Activated T-cell treated with anti-CD3 and anti-CD28 coated beads, Interleukin-2, amount 50 U/mL, for 72 hours (primary cell): ENCODE measurements at regions not wholly inside any gene's neighbourhood (a gene's known extent, or its start where the extent isn't known, plus 50 kb on each side); places are given as distances from the start of the nearest gene placed in this dataset.
"Not testable (repeated sequence)": the region's sequence is repeated elsewhere in the genome, so short reads cannot be mapped to it uniquely, and the experiment has no call there.

Experiments used
- ATAC-seq, 2 donors: fragments of 150-1000 bp; cut with Tn5 transposase; replicated peaks in 1 of 2; 2 replicates each; pipeline ENCODE4 v1.10.0; 2021; ENCODE audit warnings: moderate library complexity in 2 of 2, mild to moderate bottlenecking in 1 of 2
- DNase-seq, 2 donors: peaks; one replicate each; pipeline ENCODE4 v3.0.0; 2021 to 2022; ENCODE audit warnings: mixed read lengths in 1 of 2
- H3K27ac Mint-ChIP-seq: one replicate; pipeline ENCODE4 v1.8.0; 2022; ENCODE audit warnings: mild to moderate bottlenecking, moderate library complexity, mixed read lengths
- H3K27me3 Mint-ChIP-seq: one replicate; pipeline ENCODE4 v1.8.0; 2022; ENCODE audit warnings: low read depth, mixed read lengths
- H3K36me3 Mint-ChIP-seq, 2 donors: one replicate each; pipeline ENCODE4 v1.8.0; 2022; ENCODE audit warnings: mixed read lengths in 2 of 2, mild to moderate bottlenecking in 1 of 2; ENCODE audit not compliant: insufficient read depth in 2 of 2
- H3K4me1 Mint-ChIP-seq: one replicate; pipeline ENCODE4 v1.8.0; 2022; ENCODE audit warnings: low read depth, mixed read lengths
- H3K4me3 Mint-ChIP-seq, 2 donors: one replicate each; pipeline ENCODE4 v1.8.0; 2022; ENCODE audit warnings: mild to moderate bottlenecking in 2 of 2, mixed read lengths in 2 of 2, moderate library complexity in 2 of 2
- H3K9me3 Mint-ChIP-seq, 2 donors: one replicate each; pipeline ENCODE4 v1.8.0; 2022; ENCODE audit warnings: mixed read lengths in 2 of 2

DNA sequence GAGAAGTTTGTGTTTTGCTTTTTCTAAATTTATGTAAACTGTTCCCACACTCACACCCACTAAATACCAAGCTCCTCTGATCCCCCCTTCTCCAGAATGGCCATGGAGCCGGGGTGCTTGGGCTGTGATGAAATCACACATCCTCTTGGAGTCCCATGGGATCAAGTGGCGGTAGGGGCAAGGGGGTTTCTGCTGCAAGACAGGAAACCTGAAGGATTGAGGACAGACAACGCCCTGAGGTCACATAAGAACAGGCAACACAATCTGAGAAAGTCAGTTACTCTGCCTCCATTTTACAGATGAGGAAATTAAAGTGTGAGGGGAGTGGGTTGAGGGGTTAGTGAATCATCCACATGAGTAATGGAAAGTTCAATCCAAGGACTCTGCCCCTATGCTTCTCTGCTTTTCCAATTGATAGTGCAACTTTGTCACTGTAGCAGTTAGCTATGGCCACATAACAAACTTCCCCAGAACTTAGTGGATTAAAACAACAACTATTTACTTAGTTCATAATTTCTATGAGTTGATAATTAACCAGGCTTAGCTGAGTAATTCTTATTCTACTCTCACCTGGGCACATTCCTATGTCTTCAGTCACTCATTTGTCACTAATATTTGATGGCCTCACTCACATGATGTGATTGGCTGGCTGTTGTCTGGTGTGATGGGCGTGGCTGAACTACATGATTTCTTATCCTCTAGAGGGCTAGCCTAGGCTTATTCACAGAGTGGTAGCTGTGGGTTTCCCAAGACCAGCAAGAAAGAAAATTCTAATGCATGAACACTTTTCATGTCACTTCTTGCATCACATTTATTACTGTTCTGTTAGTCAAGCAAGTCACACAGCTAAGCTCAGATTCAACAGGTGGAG, 77.3 kb upstream of the ADRA1D start:
- H3K27ac Mint-ChIP-seq, result no peak overlapping the region
- no peak overlapping the region for H3K4me3 Mint-ChIP-seq
- DNase-seq, result no peak
- no peaks in the 10 kb centered on the region for H3K9me3 Mint-ChIP-seq
- no peaks in the 10 kb centered on the region for H3K4me1 Mint-ChIP-seq
- H3K27me3 Mint-ChIP-seq, result peaks cover 8% of the 10 kb centered on the region
- no peak for ATAC-seq
- no peaks in the 10 kb centered on the region for H3K36me3 Mint-ChIP-seq

DNA sequence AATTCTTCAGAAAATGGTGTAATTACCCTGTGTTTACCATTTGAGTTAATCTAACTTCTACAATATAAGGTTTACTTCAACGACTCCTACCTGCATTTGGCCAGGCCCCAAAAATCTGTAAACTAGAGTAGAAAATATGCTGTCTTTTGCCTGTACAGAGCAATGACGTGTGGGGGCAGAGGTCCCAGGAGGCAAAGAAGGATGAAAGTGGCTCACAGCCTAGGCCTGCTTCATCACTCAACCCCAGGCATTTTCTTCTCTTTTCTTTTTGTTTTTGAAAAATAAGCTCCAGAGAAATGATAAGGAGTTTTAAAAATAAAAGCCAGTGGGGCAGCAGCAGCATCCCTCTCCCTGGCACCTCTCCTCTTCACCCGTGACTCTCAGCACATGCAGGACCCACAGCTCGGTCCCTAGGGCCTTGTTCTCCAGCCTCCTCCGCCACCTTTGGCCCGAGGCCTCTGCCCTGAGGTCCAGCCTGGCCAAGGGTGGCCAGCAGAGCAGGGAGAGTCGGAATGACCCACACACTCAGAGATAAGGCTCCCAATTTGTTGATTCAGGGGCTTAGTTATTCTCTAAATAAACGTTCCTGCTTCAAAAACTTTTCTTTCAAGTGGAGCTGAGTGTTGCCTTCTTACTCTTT, 76.6 kb upstream of the ADRA1D start:
- peaks cover 0 to 1% of the 10 kb centered on the region in 2 donors for H3K9me3 Mint-ChIP-seq
- DNase-seq (no peak), ATAC-seq (no peak)
- H3K27me3 Mint-ChIP-seq, result peaks cover 8% of the 10 kb centered on the region
- H3K4me3 Mint-ChIP-seq, result no peak overlapping the region
- H3K36me3 Mint-ChIP-seq, result no peaks in the 10 kb centered on the region
- no peak overlapping the region for H3K27ac Mint-ChIP-seq
- no peaks in the 10 kb centered on the region for H3K4me1 Mint-ChIP-seq

DNA sequence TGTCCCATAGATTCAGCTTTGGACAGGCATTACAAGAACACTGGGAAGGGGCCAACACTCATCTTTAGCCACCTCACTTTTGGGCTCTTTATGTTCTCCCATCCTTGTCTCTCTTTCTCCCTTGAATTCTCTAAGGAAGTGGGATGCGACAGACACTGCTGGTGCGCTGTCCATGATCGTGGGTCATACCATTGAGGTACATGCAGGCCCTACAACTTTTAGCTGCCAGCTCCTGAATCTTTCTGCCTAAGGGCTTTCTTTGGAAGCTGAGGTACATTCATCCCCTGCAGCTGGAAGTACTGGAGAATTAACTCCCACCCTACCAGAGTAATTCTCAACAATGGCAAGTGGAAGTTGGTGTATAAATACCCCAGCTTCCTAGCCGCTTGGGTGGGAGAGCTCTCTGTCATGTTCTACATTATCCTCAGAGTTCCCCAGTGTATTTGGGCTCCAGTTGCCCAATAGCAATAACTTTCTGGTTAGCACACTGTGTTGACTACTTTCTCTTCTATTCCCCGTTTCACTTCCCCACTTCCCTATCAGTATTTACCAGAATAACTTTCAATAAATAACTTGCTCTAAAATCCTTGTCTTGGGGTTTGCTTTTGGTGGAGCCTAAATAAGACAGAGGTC, 75.6 kb upstream of the ADRA1D start:
- H3K36me3 Mint-ChIP-seq, result no peaks in the 10 kb centered on the region
- no peak overlapping the region for H3K4me3 Mint-ChIP-seq
- no peaks in the 10 kb centered on the region for H3K4me1 Mint-ChIP-seq
- no peak for ATAC-seq
- DNase-seq, result no peak
- peaks cover 8% of the 10 kb centered on the region for H3K27me3 Mint-ChIP-seq
- peaks cover 0 to 1% of the 10 kb centered on the region in 2 donors for H3K9me3 Mint-ChIP-seq
- no peak overlapping the region for H3K27ac Mint-ChIP-seq

DNA sequence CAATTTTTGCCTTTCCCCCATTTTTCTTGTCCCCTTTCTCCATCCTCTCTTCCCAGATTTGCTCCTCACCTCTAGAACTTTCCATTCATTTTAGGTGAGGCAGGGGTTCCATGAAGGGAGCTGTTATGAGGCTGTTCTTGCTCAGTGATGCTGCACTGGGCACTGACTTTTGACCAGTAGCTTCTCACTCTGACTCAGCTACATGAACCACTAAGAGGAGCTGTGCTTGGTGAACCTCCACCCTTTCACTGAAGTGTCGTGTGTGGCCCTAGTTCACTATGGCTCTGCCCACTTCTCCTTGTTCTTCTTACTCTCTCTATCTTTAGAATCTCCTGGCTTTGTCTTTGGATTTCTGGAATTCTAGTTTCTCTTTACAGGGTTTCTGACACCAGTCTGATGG, 73.4 kb upstream of the ADRA1D start:
- H3K4me1 Mint-ChIP-seq, result no peaks in the 10 kb centered on the region
- H3K9me3 Mint-ChIP-seq, result peaks cover 4 to 5% of the 10 kb centered on the region in 2 donors
- H3K27ac Mint-ChIP-seq, result no peak overlapping the region
- no peak overlapping the region for H3K4me3 Mint-ChIP-seq
- peaks cover 14% of the 10 kb centered on the region for H3K27me3 Mint-ChIP-seq
- no peak for DNase-seq
- no peaks in the 10 kb centered on the region for H3K36me3 Mint-ChIP-seq
- ATAC-seq, result peak in 1 of 2 donors; percentile 28

DNA sequence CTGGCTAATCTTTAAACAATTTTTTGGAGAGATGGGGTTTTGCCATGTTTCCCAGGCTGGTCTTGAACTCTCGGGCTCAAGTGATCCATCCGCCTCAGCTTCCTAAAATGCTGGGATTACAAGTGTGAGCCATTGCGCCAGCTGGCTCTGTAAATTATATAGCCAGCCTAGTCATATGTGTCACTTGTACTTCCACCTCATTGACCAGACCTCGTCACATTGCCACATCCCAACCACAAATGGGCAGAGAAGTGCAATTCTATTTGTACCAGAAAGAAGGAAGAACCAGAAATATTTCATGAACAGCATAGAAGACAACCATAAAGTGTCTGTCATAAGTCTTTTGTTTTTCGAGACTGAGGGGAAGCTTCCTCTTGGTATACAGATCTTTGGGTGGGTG, 71.2 kb upstream of the ADRA1D start:
- DNase-seq, result no peak

DNA sequence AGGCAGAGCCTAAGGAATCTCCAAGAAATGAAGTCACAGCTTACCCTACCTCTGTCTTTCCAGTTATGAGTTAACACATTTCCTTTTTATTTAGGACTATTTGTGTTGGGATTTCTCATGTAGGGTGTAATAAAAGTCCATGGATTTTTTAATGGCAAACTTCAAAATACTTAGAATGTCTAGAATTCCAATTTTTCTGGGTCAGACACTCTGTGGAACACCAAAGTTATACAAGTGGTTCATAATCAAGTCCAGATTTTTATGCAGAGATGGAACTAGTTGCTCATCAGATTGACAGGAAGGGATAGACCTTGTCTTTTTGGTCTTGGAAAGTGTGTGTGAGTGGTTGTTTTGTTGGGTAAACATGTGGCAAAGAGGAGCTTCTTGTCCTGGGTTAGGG, 69.8 kb upstream of the ADRA1D start:
- peaks cover 4 to 5% of the 10 kb centered on the region in 2 donors for H3K9me3 Mint-ChIP-seq
- H3K27me3 Mint-ChIP-seq, result peaks cover 14% of the 10 kb centered on the region
- H3K4me3 Mint-ChIP-seq, result no peak overlapping the region
- no peak for DNase-seq
- H3K27ac Mint-ChIP-seq, result no peak overlapping the region
- H3K4me1 Mint-ChIP-seq, result no peaks in the 10 kb centered on the region
- no peak for ATAC-seq
- no peaks in the 10 kb centered on the region for H3K36me3 Mint-ChIP-seq

More for the DNA sequence above, 71.2 kb upstream of the ADRA1D start:
- H3K4me1 Mint-ChIP-seq, result no peaks in the 10 kb centered on the region
- no peak for ATAC-seq
- no peak overlapping the region for H3K4me3 Mint-ChIP-seq
- H3K27me3 Mint-ChIP-seq, result peaks cover 14% of the 10 kb centered on the region
- no peaks in the 10 kb centered on the region for H3K36me3 Mint-ChIP-seq
- H3K27ac Mint-ChIP-seq, result no peak overlapping the region
- peaks cover 4 to 5% of the 10 kb centered on the region in 2 donors for H3K9me3 Mint-ChIP-seq

DNA sequence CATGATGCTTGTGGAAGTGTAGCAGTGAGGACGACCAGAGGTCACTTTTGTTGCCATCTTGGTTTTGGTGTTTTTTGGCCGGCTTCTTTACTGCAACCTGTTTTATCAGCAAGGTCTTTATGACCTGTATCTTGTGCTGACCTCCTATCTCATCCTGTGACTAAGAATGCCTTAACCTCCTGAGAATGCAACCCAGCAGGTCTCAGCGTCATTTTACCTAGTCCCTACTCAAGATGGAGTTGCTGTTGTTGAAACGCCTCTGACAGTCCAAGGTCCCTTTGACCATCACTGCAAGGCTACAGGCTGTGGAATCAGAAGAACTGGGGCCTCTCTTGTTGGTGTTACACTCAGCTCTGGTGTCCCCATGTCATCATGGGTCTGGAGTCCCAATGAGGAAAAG, 61.5 kb upstream of the ADRA1D start:
- not testable (repeated sequence) for H3K27me3 Mint-ChIP-seq, H3K4me3 Mint-ChIP-seq, H3K4me1 Mint-ChIP-seq, H3K27ac Mint-ChIP-seq, H3K36me3 Mint-ChIP-seq, ATAC-seq, DNase-seq
- H3K9me3 Mint-ChIP-seq, result peaks cover 7 to 11% of the 10 kb centered on the region in 2 donors

DNA sequence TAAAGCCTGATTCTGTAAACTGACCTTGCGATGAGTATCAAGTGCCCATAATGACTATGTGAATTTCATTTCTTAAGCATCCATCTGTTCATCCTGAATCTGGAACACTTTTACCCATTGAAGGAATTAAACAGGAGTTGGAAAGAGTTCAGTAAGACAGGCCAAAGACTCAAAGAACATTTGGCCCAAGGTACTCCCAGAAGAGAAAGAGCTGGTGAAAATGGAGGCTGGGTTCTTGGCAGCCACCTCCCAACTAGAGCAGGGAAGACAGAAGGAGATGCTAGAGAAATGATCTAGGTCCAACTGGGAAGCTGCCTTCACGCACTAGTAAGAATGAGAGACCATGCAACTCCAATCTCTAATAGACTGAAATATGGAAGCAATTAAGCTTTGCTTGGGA, 57.1 kb upstream of the ADRA1D start:
- ATAC-seq, result no peak
- DNase-seq, result no peak
- Mint-ChIP-seq H3K27me3 (peaks cover 11% of the 10 kb centered on the region), H3K36me3 (no peaks in the 10 kb centered on the region), H3K27ac (no peak overlapping the region), H3K4me1 (no peaks in the 10 kb centered on the region), H3K9me3 (peaks cover 5 to 7% of the 10 kb centered on the region in 2 donors), H3K4me3 (no peak overlapping the region)

DNA sequence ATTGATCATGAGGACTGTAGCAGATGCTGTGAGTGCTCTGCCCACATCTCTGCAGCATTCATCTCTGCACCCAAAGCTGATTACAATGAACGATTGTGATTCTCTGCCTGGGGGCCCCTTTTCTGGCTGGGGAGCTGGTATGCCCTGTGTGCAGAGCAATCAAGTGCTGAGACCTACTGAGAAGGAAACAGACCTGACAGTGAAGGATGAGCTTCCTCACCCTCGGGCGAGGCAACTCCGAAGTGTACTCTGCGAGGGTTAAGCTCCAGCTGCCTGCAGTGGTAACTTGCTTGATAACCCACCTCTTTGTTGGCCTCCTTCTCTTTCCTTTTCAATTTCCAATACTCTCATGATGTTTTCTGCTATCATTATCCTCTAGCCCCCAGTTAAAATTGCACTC, 56.0 kb upstream of the ADRA1D start:
- Mint-ChIP-seq H3K4me3 (no peak overlapping the region), H3K27ac (no peak overlapping the region), H3K27me3 (peaks cover 11% of the 10 kb centered on the region), H3K4me1 (no peaks in the 10 kb centered on the region), H3K36me3 (no peaks in the 10 kb centered on the region), H3K9me3 (peaks cover 4 to 5% of the 10 kb centered on the region in 2 donors)
- ATAC-seq (no peak), DNase-seq (no peak)

DNA sequence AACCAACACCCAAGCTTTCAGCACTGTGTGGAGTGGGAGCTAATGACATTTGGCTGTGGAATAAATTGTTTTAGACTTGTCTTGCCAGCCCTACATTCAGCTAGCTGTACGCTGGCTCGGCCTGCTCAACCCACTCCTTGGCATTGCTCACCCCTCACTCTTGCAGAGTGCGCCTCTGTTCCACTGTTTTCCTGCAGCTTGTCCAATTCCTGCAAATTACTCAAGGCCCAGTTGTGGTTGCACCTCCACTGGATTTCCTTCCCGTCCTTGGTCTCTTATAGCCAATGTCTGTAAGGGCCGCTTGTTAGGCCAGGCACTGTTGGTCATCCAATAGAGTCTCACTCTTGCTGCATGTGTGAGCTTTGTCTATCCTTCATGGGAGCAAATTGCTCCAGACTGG, 55.5 kb upstream of the ADRA1D start:
- Mint-ChIP-seq H3K4me1 (no peaks in the 10 kb centered on the region), H3K4me3 (no peak overlapping the region), H3K27ac (no peak overlapping the region), H3K9me3 (peaks cover 2 to 4% of the 10 kb centered on the region in 2 donors), H3K36me3 (no peaks in the 10 kb centered on the region), H3K27me3 (peaks cover 11% of the 10 kb centered on the region)
- ATAC-seq (no peak), DNase-seq (no peak)

DNA sequence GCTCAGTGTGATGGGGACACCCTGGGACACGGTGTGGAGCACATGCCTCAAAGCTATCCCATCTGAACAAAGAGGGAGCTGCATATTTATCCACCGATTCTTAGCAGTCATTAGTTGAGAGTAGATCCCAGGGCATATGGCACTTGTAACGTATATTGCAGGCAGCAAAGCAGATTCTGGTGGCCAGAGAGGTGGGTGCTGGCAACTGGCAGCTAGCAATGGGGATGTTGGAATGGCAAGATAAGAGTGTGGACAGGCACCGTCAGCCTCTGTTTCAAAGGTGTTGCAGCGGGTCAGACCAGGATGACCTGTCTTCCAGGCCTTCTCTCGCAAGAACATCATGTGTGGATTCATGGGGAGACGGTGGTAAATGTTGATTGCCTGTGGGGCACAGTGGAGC, 54.0 kb upstream of the ADRA1D start:
- no peaks in the 10 kb centered on the region for H3K4me1 Mint-ChIP-seq
- DNase-seq (no peak), ATAC-seq (no peak)
- H3K27ac Mint-ChIP-seq, result no peak overlapping the region
- H3K27me3 Mint-ChIP-seq, result peaks cover 22% of the 10 kb centered on the region
- H3K36me3 Mint-ChIP-seq, result no peaks in the 10 kb centered on the region
- H3K9me3 Mint-ChIP-seq, result peaks cover 0 to 2% of the 10 kb centered on the region in 2 donors
- H3K4me3 Mint-ChIP-seq, result no peak overlapping the region

DNA sequence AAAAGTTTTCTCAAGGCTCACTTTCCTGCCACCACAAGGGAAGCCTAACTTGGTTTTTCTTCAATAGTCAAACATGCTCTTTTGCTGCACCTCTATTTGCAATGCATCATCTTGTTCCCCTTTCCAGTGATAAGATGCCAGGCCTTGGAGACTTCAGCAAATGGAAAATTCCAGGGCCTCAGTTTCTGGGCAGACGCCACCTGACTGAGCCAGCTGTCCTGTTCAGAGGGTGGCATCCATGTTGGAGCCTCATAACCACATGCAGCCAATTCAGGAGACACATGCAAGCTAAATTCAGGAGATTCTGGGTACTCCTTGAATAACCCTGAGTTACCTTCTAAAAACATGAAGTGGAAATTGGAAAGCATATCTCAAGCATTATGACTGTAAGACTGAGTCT, 51.8 kb upstream of the ADRA1D start:
- DNase-seq, result no peak
- no peak for ATAC-seq
- H3K27me3 Mint-ChIP-seq, result peaks cover 35% of the 10 kb centered on the region

DNA sequence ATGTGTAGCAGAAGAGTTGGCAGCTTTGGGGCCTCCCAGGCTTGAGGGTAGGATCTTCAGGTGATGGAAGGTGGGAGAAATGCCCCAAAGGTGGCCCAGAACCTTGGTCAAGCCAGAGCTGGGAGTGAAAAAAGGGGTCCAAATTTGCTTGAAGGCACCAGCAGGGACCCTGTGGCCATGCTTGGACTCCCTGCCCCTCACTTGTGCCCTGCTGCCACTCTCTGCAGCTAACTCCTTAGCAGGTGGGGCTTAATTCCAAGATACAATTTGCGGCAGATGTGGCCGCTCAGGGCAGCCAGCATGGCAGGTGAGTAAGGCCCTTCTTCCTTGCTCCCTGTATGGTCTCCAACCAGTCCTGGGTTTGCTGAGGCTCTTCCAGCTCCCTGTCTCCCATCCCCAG, 51.3 kb upstream of the ADRA1D start:
- Mint-ChIP-seq H3K4me3 (no peak overlapping the region), H3K27me3 (peaks cover 35% of the 10 kb centered on the region), H3K9me3 (peaks cover 0 to 2% of the 10 kb centered on the region in 2 donors), H3K4me1 (no peaks in the 10 kb centered on the region), H3K36me3 (no peaks in the 10 kb centered on the region), H3K27ac (no peak overlapping the region)
- DNase-seq, result no peak
- ATAC-seq, result no peak

More for the DNA sequence above, 51.8 kb upstream of the ADRA1D start:
- H3K27ac Mint-ChIP-seq, result no peak overlapping the region
- peaks cover 0 to 2% of the 10 kb centered on the region in 2 donors for H3K9me3 Mint-ChIP-seq
- no peaks in the 10 kb centered on the region for H3K4me1 Mint-ChIP-seq
- H3K36me3 Mint-ChIP-seq, result no peaks in the 10 kb centered on the region
- no peak overlapping the region for H3K4me3 Mint-ChIP-seq
